Fibroblast of the aortic adventitia (primary cell): ENCODE measurements at regions not wholly inside any gene's neighbourhood (a gene's known extent, or its start where the extent isn't known, plus 50 kb on each side); places are given as distances from the start of the nearest gene placed in this dataset.
"Not testable (repeated sequence)": the region's sequence is repeated elsewhere in the genome, so short reads cannot be mapped to it uniquely, and the experiment has no call there.

Experiments used
- DNase-seq: peaks from one replicate; pipeline ENCODE4 v3.0.0-alpha.2; 2010; ENCODE audit warnings: low read depth
- H3K4me3 ChIP-seq: 2 replicates; pipeline ENCODE4 v1.5.1; 2011; ENCODE audit warnings: low read depth, mild to moderate bottlenecking, control low read depth, low read length, moderate library complexity

- H3K4me3 ChIP-seq, DNase-seq: not testable (repeated sequence)
Measured at GRCh38 chr7:76971201-76971600, 61.0 kb downstream of the SPDYE17 start.

- not testable (repeated sequence) for DNase-seq, H3K4me3 ChIP-seq
Measured at GRCh38 chr7:76969892-76970291, 62.3 kb downstream of the SPDYE17 start.

- DNase-seq, H3K4me3 ChIP-seq: not testable (repeated sequence)
Measured at GRCh38 chr7:76965731-76966548, 66.2 kb downstream of the SPDYE17 start.

- not testable (repeated sequence) for DNase-seq, H3K4me3 ChIP-seq
Measured at GRCh38 chr7:76964050-76964449, 68.1 kb downstream of the SPDYE17 start.

- H3K4me3 ChIP-seq, DNase-seq: not testable (repeated sequence)
Measured at GRCh38 chr7:76963061-76963460, 69.1 kb downstream of the SPDYE17 start.

- DNase-seq, H3K4me3 ChIP-seq: not testable (repeated sequence)
Measured at GRCh38 chr7:76960400-76960986, 71.7 kb downstream of the SPDYE17 start.

GRCh38 chr7:76959573-76960399 lies 72.4 kb downstream of the SPDYE17 start:
- not testable (repeated sequence) for H3K4me3 ChIP-seq, DNase-seq

GRCh38 chr7:76956531-76956930 lies 75.6 kb downstream of the SPDYE17 start:
- not testable (repeated sequence) for H3K4me3 ChIP-seq, DNase-seq

GRCh38 chr7:76955124-76955523 lies 77.0 kb downstream of the SPDYE17 start:
- DNase-seq, H3K4me3 ChIP-seq: not testable (repeated sequence)

GRCh38 chr7:76944603-76945002 lies 87.6 kb downstream of the SPDYE17 start:
- not testable (repeated sequence) for DNase-seq, H3K4me3 ChIP-seq

- not testable (repeated sequence) for DNase-seq, H3K4me3 ChIP-seq
Measured at GRCh38 chr7:76941809-76942765, 90.1 kb downstream of the SPDYE17 start.

GRCh38 chr7:76937781-76938180 lies 94.4 kb downstream of the SPDYE17 start:
- DNase-seq, H3K4me3 ChIP-seq: not testable (repeated sequence)

GRCh38 chr7:76937330-76937729 lies 94.8 kb downstream of the SPDYE17 start:
- DNase-seq, H3K4me3 ChIP-seq: not testable (repeated sequence)

GRCh38 chr7:76936346-76936745 lies 95.8 kb downstream of the SPDYE17 start:
- DNase-seq, H3K4me3 ChIP-seq: not testable (repeated sequence)

GRCh38 chr7:76934711-76935110 lies 97.5 kb downstream of the SPDYE17 start:
- H3K4me3 ChIP-seq, DNase-seq: not testable (repeated sequence)

GRCh38 chr7:76932957-76933356 lies 99.2 kb downstream of the SPDYE17 start:
- DNase-seq, H3K4me3 ChIP-seq: not testable (repeated sequence)

GRCh38 chr7:76931441-76931840 lies 100.7 kb downstream of the SPDYE17 start:
- DNase-seq, H3K4me3 ChIP-seq: not testable (repeated sequence)

GRCh38 chr7:76930416-76930815 lies 101.7 kb downstream of the SPDYE17 start:
- DNase-seq, H3K4me3 ChIP-seq: not testable (repeated sequence)
